PC-3 (cell line): ENCODE measurements at regions not wholly inside any gene's neighbourhood (a gene's known extent, or its start where the extent isn't known, plus 50 kb on each side); places are given as distances from the start of the nearest gene placed in this dataset.

Experiments
- CTCF ChIP-seq: fragments of 300-600 bp; sonication (generic); conservative IDR thresholded peaks from 2 replicates; pipeline ENCODE4 v1.5.1; 2017; ENCODE audit warnings: antibody characterized with exemption, low read depth, mild to moderate bottlenecking, low read length
- EZH2 ChIP-seq: fragments of 300-600 bp; sonication (generic); IDR thresholded peaks from one replicate; pipeline ENCODE4 v1.6.1; 2017; ENCODE audit warnings: antibody characterized with exemption, mild to moderate bottlenecking, low read length; ENCODE audit not compliant: unreplicated experiment

- TF ChIP-seq CTCF (no peak), EZH2 (no peak)
Observed at GRCh38 chr4:38598489-38598888, 65.5 kb upstream of the KLF3 start.
